HepG2 (cell line): ENCODE measurements at regions not wholly inside any gene's neighbourhood (a gene's known extent, or its start where the extent isn't known, plus 50 kb on each side); places are given as distances from the start of the nearest gene placed in this dataset.

Source experiments
- ATAC-seq: fragments of 200-7000 bp; cut with Tn5 transposase; 3 replicates; pipeline ENCODE4 v1.9.1; 2020; ENCODE audit warnings: mild to moderate bottlenecking, moderate library complexity
- BruUV-seq: library from RNA; stranded (reverse); fragments of 400-500 nt; replicated peaks from 2 replicates; lab custom pipeline; 2021; lab: Mats Ljungman, UMichigan
- CTCF ChIA-PET: fragments of 300-600 bp; formaldehyde crosslinking; extraction: SDS; loops from one replicate; lab custom pipeline; 2021; ENCODE audit warnings: low total read pairs, inconsistent platforms, low intra/inter-chr PET ratio; lab: Yijun Ruan, JAX
- POLR2A ChIA-PET: fragments of 350-600 bp; sonication (Branson Sonifier 250); formaldehyde crosslinking; loops from one replicate; lab custom pipeline; 2020; ENCODE audit warnings: antibody characterized with exemption, inconsistent platforms; lab: Yijun Ruan, JAX
- DNase-seq: peaks from one replicate; pipeline ENCODE4 v3.0.0-alpha.2; 2015; ENCODE audit warnings: low spot score
- FAIRE-seq: peaks from 3 replicates; lab custom pipeline; 2011; peaks lifted over from hg19 to GRCh38; lab: Jason Lieb, UNC
- H2AFZ ChIP-seq: one replicate; pipeline ENCODE4 v1.6.1; 2011; ENCODE audit warnings: low read length, inconsistent platforms
- H3K27ac ChIP-seq: fragments of 300-600 bp; 3 replicates; pipeline ENCODE4 v1.8.0; 2011; ENCODE audit warnings: mixed run types, mild to moderate bottlenecking, mixed read lengths, low read length, inconsistent platforms; ENCODE audit not compliant: insufficient read depth; ENCODE audit errors: extremely low read length
- H3K27me3 ChIP-seq, 2 experiments: fragments of 200-600 bp in 1 of 2; 2 replicates in 1 of 2; 3 replicates in 1 of 2; pipeline versions ENCODE4 v1.6.0 to v1.8.0; 2011; ENCODE audit warnings: low read length in 2 of 2, mild to moderate bottlenecking in 2 of 2, moderate library complexity in 2 of 2, inconsistent platforms in 1 of 2; ENCODE audit not compliant: insufficient read depth in 2 of 2, control insufficient read depth in 1 of 2
- H3K36me3 ChIP-seq, 2 experiments: fragments of 200-600 bp in 1 of 2; replicated peaks in 1 of 2; 2 replicates in 1 of 2; 3 replicates in 1 of 2; pipeline versions ENCODE4 v1.5.1 to v1.8.0; 2011; ENCODE audit warnings: low read length in 2 of 2, inconsistent platforms in 1 of 2; ENCODE audit not compliant: insufficient read depth in 2 of 2, control insufficient read depth in 1 of 2
- H3K4me1 ChIP-seq: 2 replicates; pipeline ENCODE4 v1.5.1; 2012; ENCODE audit warnings: low read length, inconsistent platforms; ENCODE audit not compliant: insufficient read depth
- H3K4me2 ChIP-seq: 2 replicates; pipeline ENCODE4 v1.6.0; 2011; ENCODE audit warnings: low read depth, low read length, inconsistent platforms
- H3K4me3 ChIP-seq, 3 experiments: fragments of 200-600 bp in 1 of 3; sonication (generic), shearing (Covaris generic) in 1 of 3; replicated peaks in 1 of 3; 2 replicates each; pipeline ENCODE4 v1.5.1; 2011 to 2016; ENCODE audit warnings: low read length in 3 of 3, inconsistent platforms in 2 of 3, low read depth in 2 of 3, mild to moderate bottlenecking in 2 of 3, control low read depth in 1 of 3, mixed read lengths in 1 of 3; ENCODE audit not compliant: insufficient read depth in 1 of 3
- H3K79me2 ChIP-seq: one replicate; pipeline ENCODE4 v1.6.1; 2011; ENCODE audit warnings: low read length, inconsistent platforms; ENCODE audit not compliant: insufficient read depth
- H3K9ac ChIP-seq: 2 replicates; pipeline ENCODE4 v1.6.0; 2011; ENCODE audit warnings: mild to moderate bottlenecking, low read depth, low read length, inconsistent platforms; ENCODE audit not compliant: insufficient read depth
- H3K9me3 ChIP-seq: 2 replicates; pipeline ENCODE4 v1.5.1; 2012; ENCODE audit warnings: mild to moderate bottlenecking, low read length
- H4K20me1 ChIP-seq: 2 replicates; pipeline ENCODE4 v1.6.0; 2011; ENCODE audit warnings: inconsistent platforms, mild to moderate bottlenecking, low read length, moderate library complexity; ENCODE audit not compliant: insufficient read depth
- DMTF1 ChIP-seq: sonication (generic); formaldehyde crosslinking; IDR thresholded peaks from 2 replicates; pipeline ENCODE4 v1.4.0; 2020; ENCODE audit warnings: mild to moderate bottlenecking, missing genetic modification reagents
- DR1 ChIP-seq: sonication (generic); formaldehyde crosslinking; IDR thresholded peaks from 2 replicates; pipeline ENCODE4 v1.8.0; 2021; ENCODE audit warnings: mild to moderate bottlenecking, missing genetic modification reagents, inconsistent platforms
- GABPA ChIP-seq, 2 experiments: IDR thresholded peaks; 2 replicates each; pipeline ENCODE4 v1.6.1; 2011 to 2016; ENCODE audit warnings: low read depth in 2 of 2, low read length in 1 of 2, missing biosample characterization in 1 of 2, missing genetic modification characterization in 1 of 2
- GATAD1 ChIP-seq: IDR thresholded peaks from 2 replicates; pipeline ENCODE4 v1.6.1; 2016; ENCODE audit warnings: missing genetic modification reagents, missing compliant biosample characterization
- ISL2 ChIP-seq: sonication (generic); formaldehyde crosslinking; IDR thresholded peaks from 2 replicates; pipeline ENCODE4 v1.5.0; 2020; ENCODE audit warnings: missing genetic modification reagents
- KIAA2018 ChIP-seq: sonication (generic); formaldehyde crosslinking; IDR thresholded peaks from 2 replicates; pipeline ENCODE4 v1.5.0; 2020; ENCODE audit warnings: mild to moderate bottlenecking, missing genetic modification reagents, borderline replicate concordance
- NFRKB ChIP-seq: fragments of 450-650 bp; IDR thresholded peaks from 2 replicates; pipeline ENCODE4 v1.6.1; 2017
- ZBTB4 ChIP-seq: sonication (generic); formaldehyde crosslinking; IDR thresholded peaks from 2 replicates; pipeline ENCODE4 v1.4.0; 2020; ENCODE audit warnings: missing genetic modification reagents, mild to moderate bottlenecking, borderline replicate concordance
- ZNF3 ChIP-seq: IDR thresholded peaks from 2 replicates; pipeline ENCODE4 v1.7.0; 2017; ENCODE audit warnings: inconsistent platforms
- ZNF607 ChIP-seq: sonication (generic); formaldehyde crosslinking; IDR thresholded peaks from 2 replicates; pipeline ENCODE4 v1.5.1; 2020; ENCODE audit warnings: missing genetic modification reagents, mild to moderate bottlenecking, borderline replicate concordance
- WGBS: methylation state at CpG from one replicate; pipeline ENCODE4 v1.1.6; 2017; ENCODE audit warnings: low lambda C conversion rate; 5-methylcytosine and 5-hydroxymethylcytosine counted together
- in situ Hi-C: cut with HindIII; loops from 2 replicates; pipeline ENCODE4 v1.10.0; 2017; ENCODE audit warnings: low pct_unique_long_range_greater_than_20kb; ENCODE audit not compliant: extremely low pct_ligation_motif_present
- intact Hi-C: fragments of 100-400 bp; cut with micrococcal nuclease; formaldehyde crosslinking; loops from one replicate; pipeline ENCODE4 v1.10.0; 2022; ENCODE audit not compliant: unreplicated experiment

GRCh38 chr6:159510141-159510540 is 182.9 kb downstream of the SOD2 start (continued):
- TF ChIP-seq GABPA (IDR thresholded peaks at IDR 0.05; ENCODE audit: low read depth, low read length) (no peak), GABPA (CRISPR knock-in tag; IDR thresholded peaks at IDR 0.05; ENCODE audit: low read depth) (no peak)

GRCh38 chr6:159508931-159509330 is 184.1 kb downstream of the SOD2 start:
- no peak overlapping the region for H3K9ac ChIP-seq
- 35% methylated on average over 2 of the region's 2 CpGs for WGBS
- H2AFZ ChIP-seq = no peak overlapping the region
- intact Hi-C loops = no loop called here
- H3K9me3 ChIP-seq = no peaks in the 10 kb centered on the region
- H3K4me3 ChIP-seq = no peak overlapping the region
- H3K27ac ChIP-seq = no peak overlapping the region
- H3K4me2 ChIP-seq = no peak overlapping the region
- no peaks in the 10 kb centered on the region for H3K79me2 ChIP-seq
- H3K4me1 ChIP-seq = no peaks in the 10 kb centered on the region
- H4K20me1 ChIP-seq = no peaks in the 10 kb centered on the region
- no peak for FAIRE-seq
- ChIA-PET CTCF (no interaction called here), POLR2A (no interaction called here)
- peaks cover 2 to 35% of the 10 kb centered on the region in 2 experiments; a peak in 3 of 5 replicates for H3K27me3 ChIP-seq
- no peak for DNase-seq
- ATAC-seq = no peak
- in situ Hi-C loops = no loop called here
- no peaks in the 10 kb centered on the region for H3K36me3 ChIP-seq
- no TSS peak for BruUV-seq
- TF ChIP-seq NFRKB (no peak), ISL2 (CRISPR knock-in tag) (no peak), ZNF607 (CRISPR knock-in tag) (no peak), ZNF3 (CRISPR knock-in tag) (no peak), KIAA2018 (CRISPR knock-in tag) (no peak), DMTF1 (CRISPR knock-in tag) (no peak), DR1 (no peak), GATAD1 (CRISPR knock-in tag) (no peak), ZBTB4 (CRISPR knock-in tag) (no peak)
